ENCODE measurements at regions not wholly inside any gene's neighbourhood (a gene's known extent, or its start where the extent isn't known, plus 50 kb on each side); places are given as distances from the start of the nearest gene placed in this dataset.

- DNase-seq (ENCODE audit: low read depth), result no peak
- H3K4me3 ChIP-seq (ENCODE audit: control insufficient read depth, low read depth, low read length), result no peak overlapping the region
- no peak for TF ChIP-seq CTCF (conservative IDR thresholded peaks at IDR 0.05; ENCODE audit: control insufficient read depth, insufficient read depth, low read depth, low read length)
Observed at GRCh38 chr1:60924964-60925798, 157.2 kb upstream of the NFIA start.

GRCh38 chr1:60924165-60924564 lies 158.2 kb upstream of the NFIA start:
- DNase-seq (ENCODE audit: low read depth), result no peak

GRCh38 chr1:60923389-60924087 lies 158.8 kb upstream of the NFIA start:
- no peak for DNase-seq (ENCODE audit: low read depth)
- TF ChIP-seq CTCF (conservative IDR thresholded peaks at IDR 0.05; ENCODE audit: control insufficient read depth, insufficient read depth, low read depth, low read length), result no peak
- H3K4me3 ChIP-seq (ENCODE audit: control insufficient read depth, low read depth, low read length), result no peak overlapping the region

More at GRCh38 chr1:60924165-60924564, 158.2 kb upstream of the NFIA start:
- TF ChIP-seq CTCF (conservative IDR thresholded peaks at IDR 0.05; ENCODE audit: control insufficient read depth, insufficient read depth, low read depth, low read length), result no peak
- no peak overlapping the region for H3K4me3 ChIP-seq (ENCODE audit: control insufficient read depth, low read depth, low read length)

- no peak for TF ChIP-seq CTCF (conservative IDR thresholded peaks at IDR 0.05; ENCODE audit: control insufficient read depth, insufficient read depth, low read depth, low read length)
- no peak overlapping the region for H3K4me3 ChIP-seq (ENCODE audit: control insufficient read depth, low read depth, low read length)
- DNase-seq (ENCODE audit: low read depth), result no peak
Observed at GRCh38 chr1:60922304-60922703, 160.1 kb upstream of the NFIA start.

GRCh38 chr1:60921175-60921574 lies 161.2 kb upstream of the NFIA start:
- no peak for TF ChIP-seq CTCF (conservative IDR thresholded peaks at IDR 0.05; ENCODE audit: control insufficient read depth, insufficient read depth, low read depth, low read length)
- no peak for DNase-seq (ENCODE audit: low read depth)
- H3K4me3 ChIP-seq (ENCODE audit: control insufficient read depth, low read depth, low read length), result no peak overlapping the region

GRCh38 chr1:60920561-60920960 lies 161.8 kb upstream of the NFIA start:
- no peak overlapping the region for H3K4me3 ChIP-seq (ENCODE audit: control insufficient read depth, low read depth, low read length)
- no peak for DNase-seq (ENCODE audit: low read depth)
- TF ChIP-seq CTCF (conservative IDR thresholded peaks at IDR 0.05; ENCODE audit: control insufficient read depth, insufficient read depth, low read depth, low read length), result no peak

Data from fibroblast of mammary gland (primary cell).